NCI-H2196 (cell line): ENCODE measurements at regions not wholly inside any gene's neighbourhood (a gene's known extent, or its start where the extent isn't known, plus 50 kb on each side); places are given as distances from the start of the nearest gene placed in this dataset.

Experiments
- DNase-seq: peaks from one replicate; lab custom pipeline; 2025; ENCODE audit not compliant: unreplicated experiment; lab: John Stamatoyannopoulos, UW

DNA sequence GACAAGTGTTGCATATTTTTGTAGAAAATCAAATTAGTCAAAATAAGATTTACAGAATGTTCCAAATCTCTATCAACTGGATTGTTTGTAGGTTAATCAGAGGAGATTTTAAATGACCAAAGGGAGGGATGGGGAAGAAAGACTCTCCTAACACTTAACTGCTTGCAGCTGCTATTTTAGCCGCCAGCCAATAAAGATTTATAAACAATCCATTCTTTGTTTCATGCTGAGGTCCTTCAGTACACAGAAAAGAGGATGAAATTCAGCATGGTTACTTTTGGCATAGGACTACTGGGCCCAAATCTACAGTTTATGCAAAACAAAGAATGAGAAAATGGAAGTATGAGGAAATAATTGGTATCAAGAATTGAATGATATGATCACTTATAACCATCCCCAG is 86.4 kb upstream of the FN1 start:
- DNase-seq, result peak; percentile 12

DNA sequence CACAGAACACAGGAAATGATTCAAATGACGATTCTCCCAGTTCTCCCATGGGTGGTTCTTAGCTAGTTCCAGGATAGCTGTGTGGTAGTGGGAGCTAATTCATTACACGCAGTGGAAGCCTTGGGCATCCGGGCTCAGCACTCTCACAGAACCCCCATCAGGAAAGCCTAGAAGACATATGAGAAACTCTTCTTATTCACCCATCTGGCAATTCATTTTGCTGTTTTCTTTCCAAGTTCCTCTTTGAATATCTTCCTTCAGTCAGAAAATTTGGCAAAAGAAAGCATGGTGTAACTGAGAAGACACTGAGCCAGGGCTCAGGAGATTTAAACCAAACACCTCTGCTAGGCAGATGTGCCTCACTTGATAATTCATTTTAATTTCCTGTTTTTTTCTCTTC is 85.2 kb upstream of the FN1 start:
- DNase-seq, result no peak

DNA sequence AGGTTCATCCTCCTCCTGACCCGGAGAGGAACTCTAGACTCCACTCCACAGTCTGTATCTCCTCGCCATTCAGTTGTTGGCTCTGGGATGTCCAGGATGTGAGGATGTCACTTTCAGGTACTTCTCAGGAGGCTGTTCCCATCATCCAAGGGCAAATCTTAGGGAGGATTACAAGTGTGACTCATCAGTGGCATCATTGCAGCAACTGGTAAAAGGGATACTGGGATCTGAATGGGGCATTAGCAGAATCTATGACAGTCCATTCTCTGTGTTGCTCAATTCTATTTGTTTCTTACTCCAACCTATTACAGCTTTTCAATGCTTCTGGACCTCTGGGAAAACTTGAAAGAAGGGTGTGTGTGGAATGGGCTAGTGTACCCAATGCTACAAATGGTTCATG is 81.5 kb upstream of the FN1 start:
- DNase-seq, result no peak

DNA sequence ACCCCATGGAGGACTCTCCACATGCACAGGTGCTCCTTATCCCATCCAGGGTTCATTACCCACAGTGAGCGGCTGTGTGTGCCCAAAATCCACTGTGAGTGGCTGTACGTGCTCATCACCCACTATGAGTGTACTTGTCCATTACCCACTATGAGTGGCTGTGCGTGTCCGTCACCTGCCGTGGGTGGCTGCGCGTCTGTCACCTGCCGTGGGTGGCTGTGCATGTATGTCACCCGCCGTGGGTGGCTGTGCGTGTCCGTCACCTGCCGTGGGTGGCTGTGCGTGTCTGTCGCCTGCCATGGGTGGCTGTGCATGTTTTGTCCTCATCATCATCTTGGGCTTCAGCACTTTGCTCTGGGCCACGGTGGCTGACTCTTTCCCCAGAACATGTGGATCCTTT is 78.6 kb upstream of the FN1 start:
- DNase-seq, result no peak

DNA sequence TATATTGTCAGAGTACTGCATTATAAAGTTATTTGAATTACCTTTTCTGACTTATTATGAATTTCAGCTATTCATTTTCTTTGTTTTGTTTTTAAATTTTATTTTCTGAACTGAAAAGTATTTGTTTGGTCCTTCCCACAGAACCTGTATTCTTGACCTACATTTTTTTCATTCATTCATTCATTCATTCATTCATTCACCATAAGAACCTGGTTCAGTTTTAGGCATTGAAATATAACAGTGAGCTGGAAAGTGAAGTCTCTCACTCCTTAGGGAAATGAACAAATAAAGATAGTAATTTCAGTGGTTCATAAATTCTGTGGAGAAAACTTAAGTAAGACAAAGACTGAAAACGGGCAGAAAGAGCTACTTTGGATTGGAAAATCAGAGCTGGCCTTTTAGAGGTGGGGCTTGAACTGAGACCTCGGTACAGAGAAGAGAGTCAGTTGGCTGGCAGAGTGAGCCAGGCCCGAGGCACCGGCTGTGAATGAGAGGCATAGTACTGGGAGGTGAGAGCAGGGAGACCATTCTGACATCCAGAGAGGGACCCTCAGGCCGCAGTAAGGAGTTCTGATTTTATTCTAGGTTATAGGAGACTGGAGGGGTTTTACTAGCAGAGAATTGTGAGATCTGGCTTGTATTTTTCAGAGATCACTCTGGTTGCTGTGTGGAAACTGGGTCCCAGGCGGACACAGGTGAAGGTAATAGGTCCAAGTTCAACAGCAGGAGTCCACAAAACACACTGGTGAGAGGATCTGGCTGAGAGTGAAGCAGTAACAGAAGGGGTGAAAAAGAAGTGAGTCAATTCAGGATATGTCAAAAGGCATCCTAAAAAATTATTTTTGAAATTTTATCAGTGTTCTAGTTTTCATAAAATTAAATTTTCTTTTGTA is 75.8 kb upstream of the FN1 start:
- no peak for DNase-seq

DNA sequence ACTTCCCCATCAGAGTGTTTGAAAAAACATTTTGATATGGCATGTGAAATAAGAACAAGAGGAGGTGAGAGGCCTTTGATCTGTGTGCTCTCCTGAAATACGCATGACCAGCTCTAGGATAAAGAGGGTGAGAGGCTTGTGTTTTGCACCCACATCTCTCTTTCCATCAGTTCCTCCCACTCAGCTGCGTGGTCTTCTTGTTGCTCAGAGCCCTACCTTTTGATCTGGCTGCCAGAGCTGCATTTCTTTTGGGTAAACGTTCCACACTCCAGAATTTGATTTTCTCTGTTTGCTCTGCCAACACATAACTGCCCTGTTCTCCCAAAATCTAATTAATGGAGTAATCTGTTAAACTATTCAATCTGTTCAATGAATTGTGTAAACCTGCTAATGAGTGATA is 72.0 kb upstream of the FN1 start:
- no peak for DNase-seq

DNA sequence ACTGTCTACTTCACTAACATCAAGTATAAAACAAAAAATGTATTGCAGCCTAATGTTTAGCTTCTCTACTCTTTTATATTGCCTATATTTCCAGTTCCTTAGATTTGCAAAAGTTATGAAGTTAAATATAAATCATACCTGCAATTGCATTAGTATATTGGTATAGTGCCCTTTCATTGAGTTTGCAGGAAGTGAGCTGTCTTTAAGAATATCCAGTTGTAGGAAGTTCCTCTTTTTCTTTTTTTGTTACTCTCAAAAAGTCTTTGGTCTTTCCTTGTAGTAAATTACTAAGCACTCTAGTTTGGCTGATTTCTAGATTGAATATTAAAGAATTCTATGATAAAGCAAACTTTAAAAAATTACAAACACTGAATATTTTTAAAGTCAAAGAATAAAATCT is 71.3 kb upstream of the FN1 start:
- no peak for DNase-seq

DNA sequence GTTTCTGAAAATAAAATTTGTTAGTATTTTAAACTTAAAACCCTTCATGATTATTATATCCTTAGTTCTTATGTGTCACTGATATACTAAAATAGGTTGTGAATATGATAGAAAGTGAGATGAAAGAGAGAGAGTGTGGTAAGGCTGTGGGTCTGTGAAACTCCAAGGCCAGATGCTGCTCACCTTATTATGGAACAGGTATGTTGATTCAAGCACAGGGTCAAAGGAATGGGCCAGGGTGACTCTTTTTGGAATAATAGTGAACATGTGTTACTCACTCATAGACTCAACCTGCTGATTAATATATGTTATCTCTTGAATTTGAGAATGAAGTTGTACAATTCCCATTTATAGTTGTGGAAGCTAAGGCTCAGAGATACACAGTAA is 70.7 kb upstream of the FN1 start:
- DNase-seq, result no peak

DNA sequence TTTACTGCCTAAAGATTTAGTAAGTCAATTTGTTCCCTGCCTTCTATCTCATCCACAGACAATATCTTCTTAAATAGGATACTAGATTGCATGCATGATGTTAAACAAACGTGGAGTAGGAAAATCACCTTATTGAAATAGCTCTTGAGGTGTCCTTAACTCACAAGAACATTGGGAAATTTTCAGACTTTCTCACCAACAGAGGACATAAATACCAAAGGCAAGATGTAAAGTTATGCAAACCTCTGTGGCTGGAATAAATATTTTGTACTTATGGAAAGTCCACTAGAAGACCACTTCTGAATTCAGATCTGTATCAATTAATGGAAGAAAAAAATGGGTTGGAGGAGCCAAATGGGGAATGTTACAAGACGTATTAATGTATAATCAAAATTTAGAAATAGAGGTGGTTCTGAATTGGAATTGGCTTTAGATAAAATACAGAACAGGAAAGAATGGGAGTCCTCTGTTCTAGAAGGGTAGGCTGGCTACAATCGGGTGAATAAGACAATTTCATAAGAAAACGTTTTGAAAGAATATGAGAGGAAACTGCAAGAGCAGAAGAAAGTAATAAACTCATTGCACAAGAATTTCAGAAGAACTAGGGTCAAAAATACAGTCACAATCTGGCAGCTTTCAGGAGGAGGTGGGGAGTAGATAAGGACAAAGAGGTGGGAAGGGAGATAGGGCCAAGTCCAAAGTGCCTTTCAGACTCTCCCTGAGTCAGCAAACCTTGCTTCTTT is 69.3 kb upstream of the FN1 start:
- no peak for DNase-seq

DNA sequence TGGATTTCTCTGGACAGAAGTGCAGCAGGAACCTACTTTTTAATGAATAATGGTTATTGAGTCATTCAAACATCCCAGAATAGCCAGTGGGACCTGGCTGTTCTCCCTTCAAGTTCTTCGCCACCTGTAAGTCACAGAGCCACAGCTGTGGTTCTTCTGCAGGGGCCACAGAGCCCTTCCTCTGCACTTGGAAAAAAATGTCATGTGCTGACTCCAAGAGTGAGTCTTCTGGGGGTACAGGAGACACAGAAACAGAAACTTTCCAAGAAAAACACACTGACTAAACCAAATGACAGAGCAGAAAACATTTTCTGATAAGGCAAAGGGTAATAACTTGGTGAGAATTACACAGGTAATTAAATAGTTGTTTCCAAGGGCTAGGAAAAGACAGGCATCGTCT is 68.7 kb upstream of the FN1 start:
- DNase-seq, result no peak

DNA sequence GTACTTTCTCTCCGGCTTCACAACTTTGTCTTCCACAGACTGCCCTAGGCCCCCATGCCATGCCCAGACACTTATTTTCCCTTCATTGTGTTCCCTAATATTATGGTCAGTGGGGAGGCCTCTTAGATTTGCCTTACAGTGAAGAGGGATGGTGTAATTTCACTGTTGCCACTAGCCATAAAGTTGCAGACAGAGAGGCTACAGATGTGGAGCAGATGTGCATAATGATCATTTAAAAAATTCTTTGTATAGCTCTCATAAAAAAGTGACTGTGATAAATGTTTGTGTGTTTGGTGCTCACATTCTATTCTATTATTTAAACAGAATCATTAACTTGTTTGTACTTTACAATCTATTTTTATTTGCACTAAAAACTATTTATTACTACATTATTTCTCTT is 67.5 kb upstream of the FN1 start:
- no peak for DNase-seq

DNA sequence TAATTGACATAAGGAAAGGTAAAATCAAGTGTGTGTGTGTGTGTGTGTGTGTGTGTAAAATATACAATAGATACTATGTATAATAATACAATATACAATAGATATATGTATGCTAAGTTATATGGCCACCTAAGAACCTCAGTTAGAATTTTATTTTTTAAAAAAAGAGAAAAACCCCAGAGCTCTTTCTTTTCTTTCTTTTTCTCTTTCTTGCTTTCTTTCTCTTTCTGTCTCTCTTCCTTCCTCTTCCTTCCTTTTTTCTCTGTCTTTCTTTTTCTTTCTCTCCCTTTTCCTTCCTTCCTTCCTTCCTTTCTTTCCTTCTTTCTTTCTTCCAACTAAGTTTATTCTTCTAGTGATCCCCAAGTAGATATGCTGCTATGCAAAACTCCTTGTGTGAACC is 64.6 kb upstream of the FN1 start:
- DNase-seq, result no peak

DNA sequence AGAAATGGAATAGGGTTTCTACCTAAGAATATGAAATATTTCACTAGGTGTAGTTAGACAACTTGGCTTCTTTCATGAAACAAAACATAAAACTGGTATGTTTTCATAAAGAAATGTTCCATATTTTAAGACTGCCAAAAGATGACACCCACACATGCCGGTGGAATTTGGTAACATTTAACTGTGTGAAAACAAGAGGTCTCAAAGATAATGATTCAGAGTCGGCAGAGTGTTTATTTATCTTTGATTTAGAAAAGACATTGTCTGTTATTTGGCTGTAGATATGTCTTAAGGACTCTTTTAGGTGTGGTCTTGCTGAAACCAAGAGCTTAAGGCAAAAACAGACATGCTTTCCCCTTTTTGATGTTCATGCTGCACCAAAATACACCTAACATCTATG is 63.5 kb upstream of the FN1 start:
- DNase-seq, result no peak

DNA sequence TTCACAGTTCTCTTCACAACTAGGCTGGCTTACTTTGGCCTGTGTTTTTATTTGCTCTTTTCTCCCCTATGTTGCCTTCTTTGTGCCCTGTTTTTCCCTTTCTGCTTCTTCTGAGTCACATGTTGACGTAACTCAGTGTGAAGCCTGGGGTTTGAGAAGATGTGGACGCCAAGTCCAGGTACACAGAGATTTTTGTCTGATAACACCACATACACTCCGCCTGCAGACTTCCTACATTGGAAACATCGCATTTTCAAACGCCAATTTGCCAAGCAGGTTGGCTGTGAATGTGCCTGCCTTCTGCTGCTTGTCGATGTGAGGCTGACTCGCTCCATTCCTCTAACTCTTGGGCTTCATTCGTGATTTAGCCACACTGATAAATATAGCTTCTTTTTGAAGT is 62.6 kb upstream of the FN1 start:
- DNase-seq, result no peak

DNA sequence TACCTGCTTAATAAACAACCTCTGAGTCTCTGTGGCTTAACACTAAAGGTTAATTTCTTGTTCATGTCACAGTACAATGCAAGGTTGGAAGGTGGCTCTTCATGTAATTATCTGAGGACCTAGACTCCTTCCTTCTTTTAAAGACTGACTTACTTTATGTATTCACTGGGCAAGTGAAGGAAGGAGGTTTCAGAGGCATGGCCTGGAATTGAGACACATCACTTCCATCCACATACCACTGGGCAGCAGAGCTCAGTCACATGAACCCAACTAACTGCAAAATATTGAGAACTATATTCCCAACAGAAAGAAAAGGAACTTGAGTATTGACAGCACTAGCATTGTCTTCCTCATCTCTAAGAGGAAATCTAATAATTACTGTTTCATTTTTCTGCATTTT is 57.5 kb upstream of the FN1 start:
- DNase-seq, result no peak

DNA sequence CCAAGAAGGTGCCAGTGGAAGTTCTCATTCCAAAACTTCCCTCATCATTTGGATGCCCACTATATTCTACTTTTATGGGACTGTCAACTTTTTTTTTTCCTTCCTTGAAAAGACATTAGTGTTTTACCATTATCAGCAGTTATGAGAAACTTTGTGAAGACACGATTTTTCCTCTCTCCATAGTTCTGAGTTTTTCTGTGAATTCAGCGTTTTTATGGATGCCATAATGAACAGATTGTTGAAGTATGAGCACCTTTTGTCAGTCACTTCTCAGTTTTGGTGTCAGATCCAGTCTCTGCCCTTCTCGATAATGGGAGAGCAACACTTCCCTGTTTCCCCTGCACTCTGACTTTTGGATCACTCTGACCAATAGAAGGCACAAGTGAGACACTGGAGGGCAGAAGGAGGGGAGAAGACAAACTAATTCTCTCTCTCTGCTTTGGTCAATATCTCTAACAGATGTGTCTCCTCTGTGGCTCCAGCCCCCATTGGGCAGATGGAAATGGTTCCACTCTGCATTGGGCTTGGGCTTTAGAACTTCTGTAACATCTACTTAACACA is 53.5 kb upstream of the FN1 start:
- DNase-seq, result no peak

DNA sequence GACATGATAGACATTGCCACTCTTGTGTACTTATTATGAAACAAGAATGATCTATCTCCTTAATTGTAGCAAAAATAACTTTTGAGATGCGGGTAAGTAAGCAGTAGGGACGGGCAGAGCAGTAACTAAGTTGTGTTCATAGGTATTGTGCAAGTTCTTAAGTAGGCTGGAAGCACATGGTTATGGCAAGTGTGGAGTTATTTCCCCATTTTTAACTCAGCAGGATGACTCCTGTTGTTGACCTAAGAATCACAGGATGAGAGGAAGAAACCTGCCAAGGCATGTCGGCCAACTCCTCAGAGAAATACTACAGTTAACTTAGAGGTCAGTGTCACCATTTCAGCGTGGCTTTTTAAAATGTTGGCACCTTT is 51.1 kb upstream of the FN1 start:
- no peak for DNase-seq

DNA sequence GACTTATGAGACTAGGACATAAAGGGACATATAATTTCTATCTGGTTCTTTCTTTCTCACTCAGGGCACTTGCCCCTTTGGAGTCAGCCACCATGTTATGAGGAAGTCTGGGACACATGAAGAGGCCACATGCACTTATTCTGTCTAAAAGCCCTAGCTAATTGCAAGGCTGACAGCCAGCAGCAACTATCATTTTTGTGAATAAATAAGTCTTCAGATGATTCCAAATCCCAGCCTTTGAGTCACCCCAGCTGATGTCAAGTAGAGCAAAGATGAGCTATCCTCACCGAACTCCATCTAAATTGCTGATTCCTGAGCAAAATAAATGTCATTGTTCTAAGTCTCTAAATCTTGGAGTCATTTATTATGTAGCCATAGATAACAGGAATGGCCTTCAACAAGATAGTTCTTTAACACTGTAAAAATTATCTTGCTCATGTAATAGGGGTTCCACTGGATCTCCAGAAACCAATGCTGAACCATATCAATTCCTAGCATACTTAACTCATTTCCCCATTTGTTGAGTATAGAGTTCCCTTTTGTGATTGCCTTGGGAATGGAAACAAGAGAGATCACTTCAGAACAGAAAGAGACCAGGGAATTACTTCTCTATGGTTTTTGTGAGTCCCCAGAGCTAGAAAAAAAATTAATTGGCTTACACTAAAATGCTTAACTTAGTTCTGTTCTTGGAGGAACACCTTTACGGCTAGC is 50.6 kb upstream of the FN1 start:
- no peak for DNase-seq
